GM23338 (cell line): ENCODE measurements at regions not wholly inside any gene's neighbourhood (a gene's known extent, or its start where the extent isn't known, plus 50 kb on each side); places are given as distances from the start of the nearest gene placed in this dataset.

Source experiments
- ATAC-seq: fragments of 200-7000 bp; cut with Tn5 transposase; 3 replicates; pipeline ENCODE4 v1.9.1; 2020
- DNase-seq: peaks from one replicate; pipeline ENCODE4 v3.0.0-alpha.2; 2015; ENCODE audit warnings: low spot score
- H2AFZ ChIP-seq: fragments of 200-600 bp; sonication (generic); 2 replicates; pipeline ENCODE4 v1.8.0; 2016; ENCODE audit warnings: antibody characterized with exemption, mild to moderate bottlenecking, moderate library complexity
- H3F3A ChIP-seq: fragments of 200-600 bp; sonication (generic); replicated peaks from 2 replicates; pipeline ENCODE4 v1.8.0; 2017; ENCODE audit warnings: antibody characterized with exemption, mixed run types, low read depth
- H3K27ac ChIP-seq: fragments of 200-600 bp; sonication (generic); 2 replicates; pipeline ENCODE4 v1.6.1; 2016; ENCODE audit warnings: low read depth
- H3K27me3 ChIP-seq: fragments of 200-600 bp; sonication (generic); 2 replicates; pipeline ENCODE4 v1.8.0; 2016; ENCODE audit warnings: mild to moderate bottlenecking, mixed run types, moderate library complexity; ENCODE audit not compliant: insufficient read depth
- H3K36me3 ChIP-seq: fragments of 200-600 bp; sonication (generic); 2 replicates; pipeline ENCODE4 v1.8.0; 2016; ENCODE audit warnings: mild to moderate bottlenecking; ENCODE audit not compliant: insufficient read depth
- H3K4me1 ChIP-seq: fragments of 200-600 bp; sonication (generic); 2 replicates; pipeline ENCODE4 v1.8.0; 2016; ENCODE audit warnings: mild to moderate bottlenecking, moderate library complexity; ENCODE audit not compliant: insufficient read depth
- H3K4me2 ChIP-seq: fragments of 200-600 bp; sonication (generic); 2 replicates; pipeline ENCODE4 v1.7.1; 2017; ENCODE audit warnings: mixed run types
- H3K4me3 ChIP-seq: fragments of 200-600 bp; sonication (generic); 2 replicates; pipeline ENCODE4 v1.6.1; 2016; ENCODE audit warnings: mixed run types
- H3K79me2 ChIP-seq: fragments of 200-600 bp; sonication (generic); replicated peaks from 2 replicates; pipeline ENCODE4 v1.8.0; 2017; ENCODE audit warnings: mild to moderate bottlenecking; ENCODE audit not compliant: insufficient read depth
- H3K9me2 ChIP-seq: fragments of 200-600 bp; sonication (generic); 2 replicates; pipeline ENCODE4 v1.8.0; 2017; ENCODE audit not compliant: insufficient read depth
- H4K20me1 ChIP-seq: fragments of 200-600 bp; sonication (generic); replicated peaks from 2 replicates; pipeline ENCODE4 v1.8.0; 2017; ENCODE audit warnings: mild to moderate bottlenecking; ENCODE audit not compliant: insufficient read depth
- H3K27ac Mint-ChIP-seq: 2 replicates; pipeline ENCODE4 v1.8.0; 2020; ENCODE audit warnings: inconsistent platforms, mild to moderate bottlenecking, moderate library complexity, mixed read lengths
- H3K27me3 Mint-ChIP-seq: 3 replicates; pipeline ENCODE4 v1.8.0; 2022; ENCODE audit warnings: low read depth, mild to moderate bottlenecking, moderate library complexity, mixed read lengths, inconsistent platforms; ENCODE audit not compliant: insufficient read depth, poor library complexity
- H3K36me3 Mint-ChIP-seq: 3 replicates; pipeline ENCODE4 v1.8.0; 2021; ENCODE audit warnings: low read depth, mild to moderate bottlenecking, inconsistent platforms, moderate library complexity, mixed read lengths
- H3K4me1 Mint-ChIP-seq: 3 replicates; pipeline ENCODE4 v1.8.0; 2020; ENCODE audit warnings: mild to moderate bottlenecking, inconsistent platforms, mixed read lengths
- H3K4me3 Mint-ChIP-seq: 3 replicates; pipeline ENCODE4 v1.8.0; 2021; ENCODE audit warnings: moderate library complexity, mild to moderate bottlenecking, inconsistent platforms, mixed read lengths
- H3K9me3 Mint-ChIP-seq: 3 replicates; pipeline ENCODE4 v1.8.0; 2020; ENCODE audit warnings: moderate library complexity, mild to moderate bottlenecking, inconsistent platforms, mixed read lengths
- CREB1 ChIP-seq: fragments of 250-450 bp; sonication (Bioruptor Pico); IDR thresholded peaks from 2 replicates; pipeline ENCODE4 v1.5.0; 2020; ENCODE audit warnings: low read depth, mild to moderate bottlenecking, moderate library complexity
- CTCF ChIP-seq, 2 experiments: fragments of 200-600 bp in 1 of 2; sonication (generic) in 1 of 2; conservative IDR thresholded peaks; 2 replicates each; pipeline versions ENCODE4 v1.5.1 to v1.6.1; 2016 to 2017; ENCODE audit warnings: antibody characterized with exemption in 2 of 2, low read depth in 2 of 2, mild to moderate bottlenecking in 2 of 2, moderate library complexity in 1 of 2
- ETS1 ChIP-seq: IDR thresholded peaks from 2 replicates; pipeline ENCODE4 v1.6.1; 2016; ENCODE audit warnings: antibody characterized with exemption
- EZH2 ChIP-seq: fragments of 200-600 bp; sonication (generic); IDR thresholded peaks from one replicate; pipeline ENCODE4 v1.8.0; 2017; ENCODE audit warnings: antibody characterized with exemption, mild to moderate bottlenecking, low read depth; ENCODE audit not compliant: unreplicated experiment
- EZH2phosphoT487 ChIP-seq: fragments of 200-600 bp; sonication (generic); IDR thresholded peaks from one replicate; pipeline ENCODE4 v1.8.1; 2018; ENCODE audit warnings: antibody characterized with exemption; ENCODE audit not compliant: unreplicated experiment
- JUNB ChIP-seq: IDR thresholded peaks from one replicate; pipeline ENCODE4 v1.6.1; 2016; ENCODE audit warnings: antibody characterized with exemption; ENCODE audit not compliant: unreplicated experiment
- NANOG ChIP-seq: IDR thresholded peaks from 2 replicates; pipeline ENCODE4 v1.6.1; 2016; ENCODE audit warnings: antibody characterized with exemption, borderline replicate concordance
- POLR2AphosphoS5 ChIP-seq: IDR thresholded peaks from 2 replicates; pipeline ENCODE4 v1.6.1; 2016; ENCODE audit warnings: antibody characterized with exemption, low read depth
- STAT1 ChIP-seq: IDR thresholded peaks from one replicate; pipeline ENCODE4 v1.6.1; 2016; ENCODE audit warnings: antibody characterized with exemption; ENCODE audit not compliant: unreplicated experiment
- ZNF114 ChIP-seq: fragments of 250-450 bp; sonication (Bioruptor Pico); IDR thresholded peaks from 2 replicates; pipeline ENCODE4 v1.5.0; 2020; ENCODE audit warnings: mild to moderate bottlenecking, moderate library complexity
- ZNF331 ChIP-seq: fragments of 250-450 bp; sonication (Bioruptor Pico); IDR thresholded peaks from 2 replicates; pipeline ENCODE4 v1.5.0; 2020; ENCODE audit warnings: low read depth, mild to moderate bottlenecking, moderate library complexity
- TF ChIP-seq, protein P1 (sequence below): IDR thresholded peaks from one replicate; pipeline ENCODE4 v1.6.1; 2018; ENCODE audit warnings: antibody characterized with exemption; ENCODE audit not compliant: unreplicated experiment
- TF ChIP-seq, protein P2 (sequence below): fragments of 250-450 bp; sonication (Bioruptor Pico); IDR thresholded peaks from 2 replicates; pipeline ENCODE4 v1.5.0; 2020; ENCODE audit warnings: mild to moderate bottlenecking, moderate library complexity

DNA sequence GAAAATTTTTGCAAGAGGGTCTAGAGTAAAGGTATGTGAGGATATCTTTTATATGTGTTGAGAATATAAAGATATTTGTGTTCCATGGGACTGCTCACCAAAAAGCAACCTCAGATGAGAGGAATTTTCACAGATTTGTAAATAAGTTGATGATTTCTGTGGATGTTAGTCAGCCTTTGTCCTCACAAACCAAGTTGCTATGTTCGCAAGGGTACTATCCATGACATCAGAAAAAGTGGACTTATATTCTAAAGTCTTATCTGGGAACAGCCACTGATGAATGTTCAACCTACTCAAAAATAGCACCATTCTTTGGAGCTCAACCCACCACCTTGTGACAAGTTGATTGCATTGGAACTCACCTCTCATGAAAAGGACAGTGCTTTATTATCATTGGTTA, 138.6 kb downstream of the PCDH20 start:
- TF ChIP-seq EZH2phosphoT487 (no peak), ZNF331 (no peak), POLR2AphosphoS5 (no peak), ETS1 (no peak), JUNB (no peak), ZNF114 (CRISPR knock-in tag) (no peak), CREB1 (CRISPR knock-in tag) (no peak), EZH2 (no peak), STAT1 (no peak), CTCF (conservative IDR thresholded peaks at IDR 0.05; ENCODE audit: low read depth in 2 of 2) (no peak), NANOG (no peak)
- TF ChIP-seq, protein P1, sequence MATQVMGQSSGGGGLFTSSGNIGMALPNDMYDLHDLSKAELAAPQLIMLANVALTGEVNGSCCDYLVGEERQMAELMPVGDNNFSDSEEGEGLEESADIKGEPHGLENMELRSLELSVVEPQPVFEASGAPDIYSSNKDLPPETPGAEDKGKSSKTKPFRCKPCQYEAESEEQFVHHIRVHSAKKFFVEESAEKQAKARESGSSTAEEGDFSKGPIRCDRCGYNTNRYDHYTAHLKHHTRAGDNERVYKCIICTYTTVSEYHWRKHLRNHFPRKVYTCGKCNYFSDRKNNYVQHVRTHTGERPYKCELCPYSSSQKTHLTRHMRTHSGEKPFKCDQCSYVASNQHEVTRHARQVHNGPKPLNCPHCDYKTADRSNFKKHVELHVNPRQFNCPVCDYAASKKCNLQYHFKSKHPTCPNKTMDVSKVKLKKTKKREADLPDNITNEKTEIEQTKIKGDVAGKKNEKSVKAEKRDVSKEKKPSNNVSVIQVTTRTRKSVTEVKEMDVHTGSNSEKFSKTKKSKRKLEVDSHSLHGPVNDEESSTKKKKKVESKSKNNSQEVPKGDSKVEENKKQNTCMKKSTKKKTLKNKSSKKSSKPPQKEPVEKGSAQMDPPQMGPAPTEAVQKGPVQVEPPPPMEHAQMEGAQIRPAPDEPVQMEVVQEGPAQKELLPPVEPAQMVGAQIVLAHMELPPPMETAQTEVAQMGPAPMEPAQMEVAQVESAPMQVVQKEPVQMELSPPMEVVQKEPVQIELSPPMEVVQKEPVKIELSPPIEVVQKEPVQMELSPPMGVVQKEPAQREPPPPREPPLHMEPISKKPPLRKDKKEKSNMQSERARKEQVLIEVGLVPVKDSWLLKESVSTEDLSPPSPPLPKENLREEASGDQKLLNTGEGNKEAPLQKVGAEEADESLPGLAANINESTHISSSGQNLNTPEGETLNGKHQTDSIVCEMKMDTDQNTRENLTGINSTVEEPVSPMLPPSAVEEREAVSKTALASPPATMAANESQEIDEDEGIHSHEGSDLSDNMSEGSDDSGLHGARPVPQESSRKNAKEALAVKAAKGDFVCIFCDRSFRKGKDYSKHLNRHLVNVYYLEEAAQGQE = no peak
- TF ChIP-seq, protein P2, sequence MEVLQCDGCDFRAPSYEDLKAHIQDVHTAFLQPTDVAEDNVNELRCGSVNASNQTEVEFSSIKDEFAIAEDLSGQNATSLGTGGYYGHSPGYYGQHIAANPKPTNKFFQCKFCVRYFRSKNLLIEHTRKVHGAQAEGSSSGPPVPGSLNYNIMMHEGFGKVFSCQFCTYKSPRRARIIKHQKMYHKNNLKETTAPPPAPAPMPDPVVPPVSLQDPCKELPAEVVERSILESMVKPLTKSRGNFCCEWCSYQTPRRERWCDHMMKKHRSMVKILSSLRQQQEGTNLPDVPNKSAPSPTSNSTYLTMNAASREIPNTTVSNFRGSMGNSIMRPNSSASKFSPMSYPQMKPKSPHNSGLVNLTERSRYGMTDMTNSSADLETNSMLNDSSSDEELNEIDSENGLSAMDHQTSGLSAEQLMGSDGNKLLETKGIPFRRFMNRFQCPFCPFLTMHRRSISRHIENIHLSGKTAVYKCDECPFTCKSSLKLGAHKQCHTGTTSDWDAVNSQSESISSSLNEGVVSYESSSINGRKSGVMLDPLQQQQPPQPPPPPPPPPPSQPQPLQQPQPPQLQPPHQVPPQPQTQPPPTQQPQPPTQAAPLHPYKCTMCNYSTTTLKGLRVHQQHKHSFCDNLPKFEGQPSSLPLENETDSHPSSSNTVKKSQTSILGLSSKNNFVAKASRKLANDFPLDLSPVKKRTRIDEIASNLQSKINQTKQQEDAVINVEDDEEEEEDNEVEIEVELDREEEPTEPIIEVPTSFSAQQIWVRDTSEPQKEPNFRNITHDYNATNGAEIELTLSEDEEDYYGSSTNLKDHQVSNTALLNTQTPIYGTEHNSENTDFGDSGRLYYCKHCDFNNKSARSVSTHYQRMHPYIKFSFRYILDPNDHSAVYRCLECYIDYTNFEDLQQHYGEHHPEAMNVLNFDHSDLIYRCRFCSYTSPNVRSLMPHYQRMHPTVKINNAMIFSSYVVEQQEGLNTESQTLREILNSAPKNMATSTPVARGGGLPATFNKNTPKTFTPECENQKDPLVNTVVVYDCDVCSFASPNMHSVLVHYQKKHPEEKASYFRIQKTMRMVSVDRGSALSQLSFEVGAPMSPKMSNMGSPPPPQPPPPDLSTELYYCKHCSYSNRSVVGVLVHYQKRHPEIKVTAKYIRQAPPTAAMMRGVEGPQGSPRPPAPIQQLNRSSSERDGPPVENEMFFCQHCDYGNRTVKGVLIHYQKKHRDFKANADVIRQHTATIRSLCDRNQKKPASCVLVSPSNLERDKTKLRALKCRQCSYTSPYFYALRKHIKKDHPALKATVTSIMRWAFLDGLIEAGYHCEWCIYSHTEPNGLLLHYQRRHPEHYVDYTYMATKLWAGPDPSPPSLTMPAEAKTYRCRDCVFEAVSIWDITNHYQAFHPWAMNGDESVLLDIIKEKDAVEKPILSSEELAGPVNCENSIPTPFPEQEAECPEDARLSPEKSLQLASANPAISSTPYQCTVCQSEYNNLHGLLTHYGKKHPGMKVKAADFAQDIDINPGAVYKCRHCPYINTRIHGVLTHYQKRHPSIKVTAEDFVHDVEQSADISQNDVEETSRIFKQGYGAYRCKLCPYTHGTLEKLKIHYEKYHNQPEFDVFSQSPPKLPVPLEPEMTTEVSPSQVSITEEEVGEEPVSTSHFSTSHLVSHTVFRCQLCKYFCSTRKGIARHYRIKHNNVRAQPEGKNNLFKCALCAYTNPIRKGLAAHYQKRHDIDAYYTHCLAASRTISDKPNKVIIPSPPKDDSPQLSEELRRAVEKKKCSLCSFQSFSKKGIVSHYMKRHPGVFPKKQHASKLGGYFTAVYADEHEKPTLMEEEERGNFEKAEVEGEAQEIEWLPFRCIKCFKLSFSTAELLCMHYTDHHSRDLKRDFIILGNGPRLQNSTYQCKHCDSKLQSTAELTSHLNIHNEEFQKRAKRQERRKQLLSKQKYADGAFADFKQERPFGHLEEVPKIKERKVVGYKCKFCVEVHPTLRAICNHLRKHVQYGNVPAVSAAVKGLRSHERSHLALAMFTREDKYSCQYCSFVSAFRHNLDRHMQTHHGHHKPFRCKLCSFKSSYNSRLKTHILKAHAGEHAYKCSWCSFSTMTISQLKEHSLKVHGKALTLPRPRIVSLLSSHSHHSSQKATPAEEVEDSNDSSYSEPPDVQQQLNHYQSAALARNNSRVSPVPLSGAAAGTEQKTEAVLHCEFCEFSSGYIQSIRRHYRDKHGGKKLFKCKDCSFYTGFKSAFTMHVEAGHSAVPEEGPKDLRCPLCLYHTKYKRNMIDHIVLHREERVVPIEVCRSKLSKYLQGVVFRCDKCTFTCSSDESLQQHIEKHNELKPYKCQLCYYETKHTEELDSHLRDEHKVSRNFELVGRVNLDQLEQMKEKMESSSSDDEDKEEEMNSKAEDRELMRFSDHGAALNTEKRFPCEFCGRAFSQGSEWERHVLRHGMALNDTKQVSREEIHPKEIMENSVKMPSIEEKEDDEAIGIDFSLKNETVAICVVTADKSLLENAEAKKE = no peak
- no peaks in the 10 kb centered on the region for H3K79me2 ChIP-seq
- no peak for ATAC-seq

More for the DNA sequence above, 138.6 kb downstream of the PCDH20 start:
- Histone ChIP-seq H3K9me2 (peaks cover 4% of the 10 kb centered on the region; the same call in 1 of the 2 replicates), H3K36me3 (no peaks in the 10 kb centered on the region; the same call in 1 of the 2 replicates), H3K4me1 (no peaks in the 10 kb centered on the region), H3K27me3 (no peaks in the 10 kb centered on the region), H3K27ac (no peak overlapping the region), H3K4me3 (no peak overlapping the region), H3F3A (no peaks in the 10 kb centered on the region), H2AFZ (no peak overlapping the region), H4K20me1 (no peaks in the 10 kb centered on the region), H3K4me2 (no peak overlapping the region)
- no peak for DNase-seq
- peaks cover 12% of the 10 kb centered on the region; the same call in 2 of the 3 replicates for H3K36me3 Mint-ChIP-seq
- no peak overlapping the region for H3K27ac Mint-ChIP-seq
- no peaks in the 10 kb centered on the region for H3K4me1 Mint-ChIP-seq
- no peak overlapping the region for H3K4me3 Mint-ChIP-seq
- H3K9me3 Mint-ChIP-seq = peaks cover 17% of the 10 kb centered on the region
- no peaks in the 10 kb centered on the region for H3K27me3 Mint-ChIP-seq
